ENCODE measurements at regions not wholly inside any gene's neighbourhood (a gene's known extent, or its start where the extent isn't known, plus 50 kb on each side); places are given as distances from the start of the nearest gene placed in this dataset.

DNA sequence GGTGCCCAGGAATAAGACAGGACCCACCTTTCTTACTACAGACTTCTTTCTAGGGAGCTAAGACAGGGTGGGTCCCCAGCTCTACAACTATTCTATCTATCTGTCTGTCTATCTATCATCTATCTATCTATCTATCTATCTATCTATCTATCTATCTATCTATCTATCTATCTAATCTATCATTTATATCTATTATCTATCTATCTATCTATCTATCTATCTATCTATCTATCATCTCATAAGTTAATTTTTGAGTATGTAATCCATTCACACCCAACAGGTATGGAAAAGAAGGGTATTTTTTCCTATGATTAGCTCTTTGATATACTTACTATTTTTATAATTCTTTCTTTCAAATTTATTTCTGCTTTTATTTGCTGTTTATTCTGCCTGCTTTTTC lies 55.9 kb downstream of the BAMBI start:
- TF ChIP-seq, protein P1, sequence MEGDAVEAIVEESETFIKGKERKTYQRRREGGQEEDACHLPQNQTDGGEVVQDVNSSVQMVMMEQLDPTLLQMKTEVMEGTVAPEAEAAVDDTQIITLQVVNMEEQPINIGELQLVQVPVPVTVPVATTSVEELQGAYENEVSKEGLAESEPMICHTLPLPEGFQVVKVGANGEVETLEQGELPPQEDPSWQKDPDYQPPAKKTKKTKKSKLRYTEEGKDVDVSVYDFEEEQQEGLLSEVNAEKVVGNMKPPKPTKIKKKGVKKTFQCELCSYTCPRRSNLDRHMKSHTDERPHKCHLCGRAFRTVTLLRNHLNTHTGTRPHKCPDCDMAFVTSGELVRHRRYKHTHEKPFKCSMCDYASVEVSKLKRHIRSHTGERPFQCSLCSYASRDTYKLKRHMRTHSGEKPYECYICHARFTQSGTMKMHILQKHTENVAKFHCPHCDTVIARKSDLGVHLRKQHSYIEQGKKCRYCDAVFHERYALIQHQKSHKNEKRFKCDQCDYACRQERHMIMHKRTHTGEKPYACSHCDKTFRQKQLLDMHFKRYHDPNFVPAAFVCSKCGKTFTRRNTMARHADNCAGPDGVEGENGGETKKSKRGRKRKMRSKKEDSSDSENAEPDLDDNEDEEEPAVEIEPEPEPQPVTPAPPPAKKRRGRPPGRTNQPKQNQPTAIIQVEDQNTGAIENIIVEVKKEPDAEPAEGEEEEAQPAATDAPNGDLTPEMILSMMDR (IDR thresholded peaks at IDR 0.05; ENCODE audit: low read depth, low read length) = no peak
- Histone ChIP-seq H3K27ac (no peak overlapping the region), H3K36me3 (no peaks in the 10 kb centered on the region), H3K27me3 (ENCODE audit: insufficient read depth, low read depth, severe bottlenecking) (no peaks in the 10 kb centered on the region), H3K4me3 (ENCODE audit: low read depth, low read length) (no peak overlapping the region), H3K9me3 (ENCODE audit: severe bottlenecking) (no peaks in the 10 kb centered on the region)
- no peak for DNase-seq

DNA sequence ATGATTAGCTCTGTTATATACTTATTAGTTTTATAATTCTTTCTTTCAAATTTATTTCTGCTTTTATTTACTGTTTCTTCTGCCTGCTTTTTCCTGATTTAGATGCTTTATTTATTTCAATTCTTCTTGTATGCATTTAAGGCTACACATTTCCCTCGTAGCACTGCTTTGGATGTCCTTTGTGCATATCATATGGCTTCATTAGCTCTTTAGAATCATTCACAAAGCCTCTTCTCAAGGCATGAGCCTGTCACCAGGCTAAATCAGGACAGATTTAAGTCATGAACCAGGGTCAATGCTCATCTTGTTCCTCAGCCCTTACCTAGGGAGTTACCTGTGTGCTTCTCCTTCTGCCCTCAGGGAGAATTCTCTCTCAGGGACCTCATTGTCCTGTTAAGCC lies 56.3 kb downstream of the BAMBI start:
- no peak overlapping the region for H3K4me3 ChIP-seq (ENCODE audit: low read depth, low read length)
- no peaks in the 10 kb centered on the region for H3K9me3 ChIP-seq (ENCODE audit: severe bottlenecking)
- TF ChIP-seq, protein P1 (IDR thresholded peaks at IDR 0.05; ENCODE audit: low read depth, low read length) = no peak
- no peaks in the 10 kb centered on the region for H3K36me3 ChIP-seq
- no peak for DNase-seq
- H3K27ac ChIP-seq = no peak overlapping the region
- no peaks in the 10 kb centered on the region for H3K27me3 ChIP-seq (ENCODE audit: insufficient read depth, low read depth, severe bottlenecking)

DNA sequence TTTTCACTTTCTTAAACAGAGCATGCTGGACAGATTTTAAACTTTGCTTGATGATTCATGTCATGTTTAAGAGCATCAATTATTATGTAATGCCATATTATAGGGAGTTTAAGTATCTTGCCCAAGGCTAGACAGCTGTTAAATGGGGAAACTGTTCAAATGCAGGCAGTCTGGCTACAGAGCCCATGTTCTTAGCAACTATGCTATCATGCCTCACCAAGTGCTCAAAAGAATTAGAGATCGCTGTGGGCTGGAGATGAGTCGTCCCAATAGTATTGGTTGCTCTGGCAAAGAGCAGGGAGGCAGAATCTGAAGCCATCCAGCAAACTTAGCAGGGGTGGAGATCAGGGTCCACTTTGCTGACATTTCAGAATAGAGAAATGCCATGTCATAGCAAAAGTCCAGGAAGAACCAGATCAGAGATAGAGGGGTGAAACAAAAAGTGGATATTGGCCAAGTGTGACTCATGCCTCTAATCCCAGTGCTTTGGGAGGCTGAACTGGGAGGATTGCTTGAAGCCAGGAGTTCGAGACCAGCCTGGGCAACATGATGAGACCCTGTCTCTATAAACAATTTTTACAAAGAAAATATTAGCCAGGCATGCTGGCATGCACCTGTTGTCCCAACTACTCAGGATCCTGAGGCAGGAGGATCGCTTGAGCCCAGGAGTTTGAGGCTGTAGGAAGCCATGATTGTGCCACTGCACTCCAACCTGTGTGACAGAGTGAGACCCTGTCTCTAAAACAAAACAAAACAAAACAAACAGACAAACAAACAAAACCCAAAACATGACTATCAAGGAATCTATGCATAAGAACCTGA lies 57.8 kb downstream of the BAMBI start:
- Histone ChIP-seq H3K9me3 (ENCODE audit: severe bottlenecking) (no peaks in the 10 kb centered on the region), H3K27me3 (ENCODE audit: insufficient read depth, low read depth, severe bottlenecking) (no peaks in the 10 kb centered on the region), H3K27ac (no peak overlapping the region), H3K36me3 (no peaks in the 10 kb centered on the region), H3K4me3 (ENCODE audit: low read depth, low read length) (no peak overlapping the region)
- DNase-seq = no peak
- TF ChIP-seq, protein P1 (IDR thresholded peaks at IDR 0.05; ENCODE audit: low read depth, low read length) = no peak

DNA sequence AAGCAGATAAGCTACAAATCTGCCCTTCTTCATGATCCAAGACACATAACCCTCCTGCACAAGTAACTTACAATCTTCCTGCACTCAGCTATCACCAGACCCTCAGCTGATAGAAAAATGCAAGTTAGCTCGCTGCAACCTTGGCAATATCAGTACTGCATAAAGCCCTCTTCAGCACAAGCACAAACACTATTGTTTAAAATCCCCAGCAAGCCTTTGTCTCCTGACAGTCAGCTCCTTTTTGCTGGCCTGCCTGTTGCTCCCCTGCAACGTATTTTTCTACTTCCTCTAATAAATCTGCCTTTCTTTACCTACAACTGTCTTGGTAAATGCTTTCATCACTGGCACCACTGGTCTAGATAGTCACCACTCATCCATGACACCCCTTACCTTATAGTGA lies 59.8 kb downstream of the BAMBI start:
- Histone ChIP-seq H3K36me3 (no peaks in the 10 kb centered on the region), H3K9me3 (ENCODE audit: severe bottlenecking) (no peaks in the 10 kb centered on the region), H3K27me3 (ENCODE audit: insufficient read depth, low read depth, severe bottlenecking) (no peaks in the 10 kb centered on the region), H3K4me3 (ENCODE audit: low read depth, low read length) (no peak overlapping the region), H3K27ac (no peak overlapping the region)
- TF ChIP-seq, protein P1 (IDR thresholded peaks at IDR 0.05; ENCODE audit: low read depth, low read length) = no peak
- DNase-seq = no peak

DNA sequence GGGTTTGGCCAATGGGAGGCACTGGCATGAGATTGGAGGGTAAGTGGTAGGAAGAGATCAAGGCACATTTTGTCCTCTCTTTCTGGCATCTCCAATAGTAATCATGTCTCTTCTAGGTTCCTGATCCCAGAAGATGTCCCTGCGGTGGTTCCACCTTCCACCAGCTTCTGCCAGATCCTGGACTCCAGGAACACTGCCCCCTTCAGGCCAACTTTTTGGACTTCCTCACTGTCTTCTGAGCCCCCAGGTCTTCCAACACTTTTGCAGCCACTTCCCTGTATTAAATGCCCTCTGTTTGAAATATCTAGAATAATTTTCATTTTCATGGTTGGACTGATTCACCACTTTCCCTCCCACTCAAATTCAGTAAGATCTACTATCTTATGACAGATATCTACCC lies 60.9 kb downstream of the BAMBI start:
- H3K9me3 ChIP-seq (ENCODE audit: severe bottlenecking) = no peaks in the 10 kb centered on the region
- H3K27ac ChIP-seq = no peak overlapping the region
- no peak overlapping the region for H3K4me3 ChIP-seq (ENCODE audit: low read depth, low read length)
- TF ChIP-seq, protein P1 (IDR thresholded peaks at IDR 0.05; ENCODE audit: low read depth, low read length) = peak; percentile 36; the same call in 1 of the 2 replicates
- peak; percentile 9 for DNase-seq
- no peaks in the 10 kb centered on the region for H3K27me3 ChIP-seq (ENCODE audit: insufficient read depth, low read depth, severe bottlenecking)
- no peaks in the 10 kb centered on the region for H3K36me3 ChIP-seq

DNA sequence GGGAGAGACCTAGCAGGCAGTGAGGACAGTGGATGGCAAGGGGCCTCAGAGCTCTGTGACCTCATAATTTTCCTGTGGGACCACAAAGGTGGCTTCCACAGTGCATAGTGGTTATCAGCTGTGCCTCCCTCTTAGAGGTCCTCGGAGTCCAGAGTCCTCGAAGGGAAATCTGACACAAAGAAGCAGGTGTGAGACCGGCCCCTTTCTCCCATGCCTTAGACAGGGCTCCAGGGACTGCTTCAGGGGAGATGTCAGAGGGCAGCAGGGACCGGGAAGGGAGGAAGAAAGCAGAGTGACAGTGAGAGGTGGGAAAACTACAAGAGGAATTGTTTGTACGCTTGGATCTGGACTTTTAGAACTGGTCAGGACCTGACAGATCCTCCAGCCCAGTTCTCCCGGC lies 66.3 kb downstream of the BAMBI start:
- no peak for DNase-seq
- TF ChIP-seq, protein P1 (IDR thresholded peaks at IDR 0.05; ENCODE audit: low read depth, low read length) = no peak
- Histone ChIP-seq H3K27ac (no peak overlapping the region), H3K36me3 (no peaks in the 10 kb centered on the region), H3K4me3 (ENCODE audit: low read depth, low read length) (no peak overlapping the region), H3K27me3 (ENCODE audit: insufficient read depth, low read depth, severe bottlenecking) (no peaks in the 10 kb centered on the region), H3K9me3 (ENCODE audit: severe bottlenecking) (no peaks in the 10 kb centered on the region)

Data from WERI-Rb-1 (cell line).